Activated naive CD4-positive, alpha-beta T cell treated with Interleukin-2 at 50 U/mL for 16 hours (primary cell): ENCODE measurements at regions not wholly inside any gene's neighbourhood (a gene's known extent, or its start where the extent isn't known, plus 50 kb on each side); places are given as distances from the start of the nearest gene placed in this dataset.
"Not testable (repeated sequence)": the region's sequence is repeated elsewhere in the genome, so short reads cannot be mapped to it uniquely, and the experiment has no call there.

Experiments
- DNase-seq: peaks from one replicate; pipeline ENCODE4 v3.0.0-alpha.2; 2020

- DNase-seq: no peak
Measured at GRCh38 chr5:99544356-99544755, 615.5 kb upstream of the CHD1 start.

DNA sequence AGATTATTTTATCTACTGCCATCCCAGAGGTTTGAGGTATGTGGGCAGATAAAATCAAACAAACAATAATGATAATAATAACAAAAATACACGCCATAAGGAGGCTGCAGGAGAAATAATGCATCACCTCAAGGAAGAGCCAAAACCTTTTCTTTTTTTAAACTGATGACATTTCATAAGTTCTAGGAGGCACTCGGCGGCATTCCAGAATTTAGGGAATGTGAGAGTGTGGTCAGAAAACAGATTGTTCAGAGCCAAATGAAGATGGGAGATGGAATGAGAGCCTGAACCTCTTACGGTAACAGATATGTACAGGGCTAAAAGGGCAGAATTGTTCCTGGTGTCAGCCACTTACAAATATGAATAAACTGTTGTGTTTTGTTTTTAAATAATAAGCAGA lies 615.0 kb upstream of the CHD1 start:
- DNase-seq: no peak

DNA sequence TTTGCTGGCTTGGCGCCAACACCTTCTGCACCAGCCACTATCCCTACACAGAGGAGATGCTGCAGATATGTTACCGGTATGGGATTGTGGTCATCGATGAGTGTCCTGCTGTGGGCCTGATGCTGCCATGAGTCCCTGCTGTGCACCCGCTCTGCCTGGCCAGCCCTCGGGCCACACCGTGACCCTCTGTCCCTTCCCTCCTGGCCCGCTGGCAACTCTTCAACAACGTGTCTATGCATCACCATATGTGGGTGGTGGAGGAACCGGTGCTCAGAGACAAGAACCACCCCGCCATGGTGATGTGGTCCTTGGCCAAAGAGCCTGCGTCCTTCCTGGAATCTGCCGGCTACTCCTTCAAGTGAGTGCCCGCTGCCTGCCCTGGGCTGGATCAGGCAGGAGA lies 605.4 kb upstream of the CHD1 start:
- DNase-seq: not testable (repeated sequence)

GRCh38 chr5:99521666-99522065 lies 592.9 kb upstream of the CHD1 start:
- not testable (repeated sequence) for DNase-seq

- DNase-seq: not testable (repeated sequence)
Measured at GRCh38 chr5:99515864-99516490, 587.2 kb upstream of the CHD1 start.

GRCh38 chr5:99510237-99510866 lies 581.5 kb upstream of the CHD1 start:
- not testable (repeated sequence) for DNase-seq

DNA sequence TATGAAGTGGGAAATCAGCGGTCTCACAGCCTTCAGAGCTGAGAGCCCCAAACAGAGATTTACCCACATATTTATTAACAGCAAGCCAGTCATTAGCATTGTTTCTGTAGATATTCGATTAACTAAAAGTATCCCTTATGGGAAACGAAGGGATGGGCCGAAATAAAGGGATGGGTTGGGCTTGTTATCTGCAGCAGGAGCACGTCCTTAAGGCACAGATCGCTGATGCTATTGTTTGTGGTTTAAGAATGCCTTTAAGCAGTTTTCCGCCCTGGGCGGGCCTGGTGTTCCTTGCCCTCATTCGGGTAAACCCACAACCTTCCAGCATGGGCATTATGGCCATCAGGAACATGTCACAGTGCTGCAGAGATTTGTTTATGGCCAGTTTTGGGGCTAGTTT lies 580.3 kb upstream of the CHD1 start:
- DNase-seq: not testable (repeated sequence)

- not testable (repeated sequence) for DNase-seq
Measured at GRCh38 chr5:99495456-99495855, 566.6 kb upstream of the CHD1 start.

DNA sequence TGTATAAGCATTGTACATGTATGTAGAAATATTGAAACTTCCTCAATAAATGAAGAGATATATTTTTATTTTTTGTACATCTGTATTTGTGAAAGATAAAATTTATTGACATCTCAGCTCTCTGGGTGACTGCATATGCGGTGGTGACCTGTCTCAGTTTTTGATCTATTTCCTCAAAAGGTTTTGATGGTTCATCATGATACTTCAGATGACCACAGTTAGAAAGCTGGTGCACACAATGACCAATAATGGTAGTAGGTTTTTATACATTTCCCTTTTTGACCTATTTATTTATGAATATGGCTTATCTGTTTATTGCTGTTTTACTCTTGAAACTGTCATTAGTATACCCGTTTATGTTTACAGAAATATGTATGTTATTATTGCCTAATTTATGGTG lies 549.6 kb upstream of the CHD1 start:
- not testable (repeated sequence) for DNase-seq

- DNase-seq: not testable (repeated sequence)
Measured at GRCh38 chr5:99473328-99473727, 544.5 kb upstream of the CHD1 start.

- DNase-seq: not testable (repeated sequence)
Measured at GRCh38 chr5:99471726-99472125, 542.9 kb upstream of the CHD1 start.

DNA sequence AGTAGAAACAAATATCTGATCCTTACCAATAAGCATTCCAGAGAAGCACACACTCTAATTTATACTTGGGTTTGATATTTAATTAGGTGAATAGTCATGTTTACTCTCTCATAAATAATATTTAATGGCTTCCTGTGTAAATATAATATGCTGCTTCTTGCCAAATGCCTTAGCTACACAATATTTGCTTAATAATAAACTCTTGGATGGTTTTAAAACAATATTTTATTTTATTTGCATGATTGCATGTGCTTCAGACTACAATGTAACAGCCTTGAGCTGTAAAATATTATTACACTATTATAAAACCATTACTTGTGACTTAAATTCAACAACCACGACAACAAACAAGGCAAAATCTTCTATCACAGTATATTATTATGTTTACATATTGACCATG lies 542.4 kb upstream of the CHD1 start:
- not testable (repeated sequence) for DNase-seq

GRCh38 chr5:99470636-99471035 lies 541.8 kb upstream of the CHD1 start:
- DNase-seq: not testable (repeated sequence)

- DNase-seq: no peak
Measured at GRCh38 chr5:99460701-99461100, 531.9 kb upstream of the CHD1 start.

- no peak for DNase-seq
Measured at GRCh38 chr5:99453196-99453595, 524.4 kb upstream of the CHD1 start.

- no peak for DNase-seq
Measured at GRCh38 chr5:99449786-99450185, 521.0 kb upstream of the CHD1 start.

GRCh38 chr5:99445805-99446204 lies 517.0 kb upstream of the CHD1 start:
- no peak for DNase-seq

- DNase-seq: no peak
Measured at GRCh38 chr5:99441235-99441634, 512.4 kb upstream of the CHD1 start.

DNA sequence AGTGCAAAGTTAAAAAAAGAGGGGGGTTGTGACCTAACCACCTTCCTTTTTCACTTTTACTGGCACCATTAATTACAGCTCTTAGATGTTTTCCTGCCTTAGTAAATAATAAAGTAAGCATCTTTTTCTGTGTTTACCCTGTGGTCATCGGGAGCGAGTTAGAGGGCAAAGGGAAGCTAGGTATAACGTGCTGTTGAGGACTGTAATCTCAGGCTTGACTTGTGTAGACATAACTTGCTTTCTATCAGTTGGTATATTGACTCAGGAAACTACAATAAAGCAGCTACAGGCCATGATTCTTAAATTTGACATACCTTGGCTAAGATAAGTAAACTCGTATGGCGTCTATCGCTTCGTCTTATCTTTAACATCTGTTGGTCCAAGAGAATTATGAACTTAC lies 509.8 kb upstream of the CHD1 start:
- DNase-seq: no peak

GRCh38 chr5:99437986-99438385 lies 509.2 kb upstream of the CHD1 start:
- no peak for DNase-seq

DNA sequence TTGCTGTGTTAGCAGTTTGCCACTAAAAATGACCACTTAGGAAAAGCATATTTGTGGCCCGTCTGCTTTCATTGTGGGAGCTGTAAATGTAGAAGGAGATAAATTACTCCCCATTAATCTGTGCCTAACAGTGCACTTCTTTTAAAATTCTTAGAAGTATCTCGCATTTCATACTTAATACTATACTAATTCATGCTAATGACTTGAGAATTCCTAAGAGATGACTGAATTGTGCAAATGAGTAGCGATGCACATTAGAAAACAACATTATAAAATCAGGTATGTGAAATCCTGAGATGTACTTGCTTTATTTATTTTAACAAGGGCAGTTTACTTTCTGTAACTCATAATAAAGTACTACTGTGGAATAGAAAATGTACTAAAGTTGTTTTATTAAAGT lies 494.6 kb upstream of the CHD1 start:
- not testable (repeated sequence) for DNase-seq

DNA sequence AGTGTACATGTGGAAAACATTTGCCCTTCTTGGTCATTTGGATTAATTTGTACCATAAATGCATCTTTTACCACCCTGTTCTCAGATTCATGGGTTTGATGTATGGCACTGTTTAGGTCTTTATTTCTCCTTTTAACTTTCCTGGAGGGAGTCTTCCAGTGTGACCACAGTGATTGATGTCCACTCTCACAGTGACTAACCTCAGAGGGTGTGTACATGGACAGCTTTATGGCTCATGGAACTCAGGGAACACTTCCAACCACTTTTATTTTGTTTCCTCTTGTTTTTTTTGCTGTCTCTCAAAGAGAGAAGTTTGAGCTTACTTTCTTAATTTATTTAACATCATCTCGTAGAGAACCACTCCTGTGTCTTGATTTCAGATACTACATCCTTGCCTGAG lies 489.8 kb upstream of the CHD1 start:
- DNase-seq: not testable (repeated sequence)

GRCh38 chr5:99410386-99410785 lies 481.6 kb upstream of the CHD1 start:
- DNase-seq: not testable (repeated sequence)

DNA sequence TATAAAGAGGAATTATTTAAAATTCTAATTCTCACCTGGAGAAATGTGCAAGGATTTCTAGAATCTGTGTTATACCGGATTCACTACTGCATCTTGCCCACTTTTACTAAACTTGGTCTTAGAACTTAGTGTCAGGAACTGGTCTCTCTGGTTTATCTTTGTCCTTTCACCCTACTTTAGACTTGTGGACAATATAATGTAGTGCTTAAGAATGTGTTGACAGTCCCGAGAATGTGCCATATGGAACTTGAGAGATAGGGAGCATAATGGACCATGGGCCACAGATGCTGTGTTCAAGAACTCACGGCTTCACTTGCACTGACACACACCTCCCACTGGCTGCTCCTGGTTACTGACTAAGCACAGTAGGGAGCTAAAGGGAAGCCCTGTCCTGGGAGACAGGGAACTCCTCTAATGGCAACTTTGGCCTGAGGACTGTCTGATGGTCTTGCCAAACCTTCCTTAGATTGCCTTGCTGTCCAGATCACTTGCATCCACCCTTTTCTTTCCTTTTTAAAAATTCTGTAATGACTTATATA lies 476.0 kb upstream of the CHD1 start:
- not testable (repeated sequence) for DNase-seq

DNA sequence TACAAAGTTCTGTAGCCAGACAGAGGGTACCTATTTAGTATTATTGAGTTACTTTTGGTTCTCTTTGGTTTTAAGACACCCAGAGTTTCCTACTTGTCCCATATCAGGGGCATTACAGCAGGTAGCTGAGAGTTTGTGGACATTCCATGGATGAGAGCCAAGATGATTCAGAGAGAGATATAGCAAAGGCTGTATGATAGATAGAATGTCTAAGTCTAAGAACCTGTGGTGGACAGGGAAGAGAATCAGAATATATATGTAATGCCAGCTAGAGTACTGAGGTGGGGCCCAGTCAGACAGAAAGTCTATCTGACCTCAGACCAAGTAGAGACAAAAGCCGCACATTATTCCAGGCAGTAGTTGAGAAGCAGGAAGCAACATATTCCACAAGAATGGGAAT lies 471.8 kb upstream of the CHD1 start:
- not testable (repeated sequence) for DNase-seq
